Fibroblast of villous mesenchyme (primary cell): ENCODE measurements at regions not wholly inside any gene's neighbourhood (a gene's known extent, or its start where the extent isn't known, plus 50 kb on each side); places are given as distances from the start of the nearest gene placed in this dataset.

Source experiments
- DNase-seq: peaks from one replicate; pipeline ENCODE4 v3.0.0-alpha.2; 2010; ENCODE audit warnings: low read depth
- H3K4me3 ChIP-seq: 2 replicates; pipeline ENCODE4 v1.5.1; 2011; ENCODE audit warnings: low read depth, mild to moderate bottlenecking, low read length
- TF ChIP-seq, protein P1 (sequence below): IDR thresholded peaks from 2 replicates; pipeline ENCODE4 v1.5.1; 2012; ENCODE audit warnings: low read depth, mild to moderate bottlenecking, low read length; ENCODE audit not compliant: insufficient read depth

DNA sequence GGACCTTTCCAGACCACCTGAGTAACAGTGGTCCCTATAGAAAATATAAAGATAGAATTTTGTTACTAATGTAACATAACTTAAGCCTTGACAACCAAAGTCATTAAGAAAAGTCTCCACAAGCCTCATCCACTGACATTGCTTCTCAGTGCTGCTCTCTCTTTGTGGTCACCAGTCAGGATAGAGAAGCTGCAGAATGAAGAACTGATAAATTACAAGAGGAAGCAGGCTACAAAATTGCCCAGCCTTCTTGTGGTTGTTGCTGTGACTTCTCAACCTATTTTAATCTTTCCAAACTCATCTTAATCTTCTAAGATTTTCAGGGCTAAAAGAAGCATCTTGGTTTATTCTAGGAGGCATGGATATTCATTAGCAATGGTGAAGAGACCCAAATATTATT lies 343.8 kb downstream of the MZT1 start:
- TF ChIP-seq, protein P1, sequence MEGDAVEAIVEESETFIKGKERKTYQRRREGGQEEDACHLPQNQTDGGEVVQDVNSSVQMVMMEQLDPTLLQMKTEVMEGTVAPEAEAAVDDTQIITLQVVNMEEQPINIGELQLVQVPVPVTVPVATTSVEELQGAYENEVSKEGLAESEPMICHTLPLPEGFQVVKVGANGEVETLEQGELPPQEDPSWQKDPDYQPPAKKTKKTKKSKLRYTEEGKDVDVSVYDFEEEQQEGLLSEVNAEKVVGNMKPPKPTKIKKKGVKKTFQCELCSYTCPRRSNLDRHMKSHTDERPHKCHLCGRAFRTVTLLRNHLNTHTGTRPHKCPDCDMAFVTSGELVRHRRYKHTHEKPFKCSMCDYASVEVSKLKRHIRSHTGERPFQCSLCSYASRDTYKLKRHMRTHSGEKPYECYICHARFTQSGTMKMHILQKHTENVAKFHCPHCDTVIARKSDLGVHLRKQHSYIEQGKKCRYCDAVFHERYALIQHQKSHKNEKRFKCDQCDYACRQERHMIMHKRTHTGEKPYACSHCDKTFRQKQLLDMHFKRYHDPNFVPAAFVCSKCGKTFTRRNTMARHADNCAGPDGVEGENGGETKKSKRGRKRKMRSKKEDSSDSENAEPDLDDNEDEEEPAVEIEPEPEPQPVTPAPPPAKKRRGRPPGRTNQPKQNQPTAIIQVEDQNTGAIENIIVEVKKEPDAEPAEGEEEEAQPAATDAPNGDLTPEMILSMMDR, result no peak
- no peak for DNase-seq

DNA sequence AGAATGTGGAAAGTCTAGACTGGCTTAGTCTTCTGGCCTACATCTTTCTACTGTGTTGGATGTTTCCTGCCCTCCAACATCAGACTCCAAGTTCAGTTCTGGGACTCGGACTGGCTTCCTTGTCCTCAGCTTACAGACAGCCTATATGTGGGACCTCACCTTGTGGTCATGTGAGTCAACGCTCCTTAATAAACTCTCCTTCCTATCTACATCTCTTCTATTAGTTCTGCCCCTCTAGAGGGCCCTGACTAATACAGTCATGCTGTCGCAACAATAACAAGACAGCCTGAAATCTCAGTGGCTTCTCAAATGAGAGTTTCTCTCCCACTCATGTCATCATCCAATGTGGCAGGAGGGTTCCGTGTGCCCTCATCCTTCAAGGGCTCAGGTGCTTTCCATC lies 347.8 kb downstream of the MZT1 start:
- TF ChIP-seq, protein P1, result no peak
- no peak overlapping the region for H3K4me3 ChIP-seq
- no peak for DNase-seq

More for the DNA sequence above, 343.8 kb downstream of the MZT1 start:
- H3K4me3 ChIP-seq, result no peak overlapping the region

DNA sequence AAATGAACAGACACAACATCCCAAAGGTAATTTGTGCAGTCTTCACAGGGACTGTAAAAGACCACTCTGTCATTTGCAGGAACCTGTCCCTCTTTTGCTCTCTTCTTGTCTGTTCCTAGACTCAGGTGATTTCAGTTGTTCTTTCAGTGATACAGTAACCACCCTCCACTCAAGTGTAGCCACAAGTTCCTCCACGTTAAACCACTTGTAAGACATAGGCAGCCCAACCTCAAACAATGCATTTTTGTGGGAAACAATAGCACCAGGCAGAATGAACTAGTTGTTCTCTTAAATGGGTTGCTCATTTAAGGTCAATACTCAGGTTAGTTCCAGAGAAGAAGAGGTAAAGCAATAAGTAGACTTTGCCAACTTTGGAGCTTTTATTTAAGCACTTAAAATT lies 359.4 kb downstream of the MZT1 start:
- H3K4me3 ChIP-seq, result no peak overlapping the region
- TF ChIP-seq, protein P1, result no peak
- DNase-seq, result no peak

DNA sequence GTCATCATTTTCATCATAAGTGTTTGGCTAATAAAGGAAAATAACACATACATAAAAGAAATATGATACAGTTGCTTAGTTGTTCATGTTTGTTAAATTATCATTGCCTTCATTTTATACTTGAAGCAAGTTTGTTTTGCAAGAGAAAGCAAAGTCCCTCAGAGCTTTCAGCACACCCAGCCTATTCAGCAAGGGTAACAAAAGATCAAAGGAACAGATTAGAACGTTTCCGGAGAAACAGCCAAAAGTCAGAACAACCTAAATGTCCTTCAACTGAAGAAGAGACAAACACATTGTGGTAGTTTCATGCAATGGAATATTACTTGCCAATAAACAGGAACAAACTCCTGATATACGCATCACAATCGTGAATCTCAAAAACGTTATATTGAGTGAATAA lies 380.7 kb downstream of the MZT1 start:
- H3K4me3 ChIP-seq, result no peak overlapping the region
- no peak for DNase-seq
- TF ChIP-seq, protein P1, result no peak

DNA sequence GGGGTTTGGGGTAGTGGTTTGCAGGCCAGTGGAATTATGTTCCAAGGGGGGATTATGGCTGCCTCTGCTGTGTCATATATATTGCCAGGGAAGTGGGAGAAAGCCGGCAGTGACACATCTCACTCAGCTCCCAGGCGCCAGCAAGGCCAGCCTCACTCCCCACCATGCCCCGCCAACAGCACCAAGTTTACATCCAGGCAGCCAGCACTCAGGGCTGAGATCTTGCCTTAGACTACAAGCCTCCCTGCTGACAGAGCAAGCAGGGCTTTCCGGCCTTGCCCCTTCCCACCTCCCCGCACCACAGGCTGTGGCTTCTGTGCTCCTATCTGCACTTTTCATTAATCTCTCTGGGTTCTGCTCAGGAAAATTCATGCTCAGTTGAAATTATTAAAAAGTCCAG lies 385.1 kb downstream of the MZT1 start:
- TF ChIP-seq, protein P1, result no peak
- DNase-seq, result no peak
- H3K4me3 ChIP-seq, result no peak overlapping the region

DNA sequence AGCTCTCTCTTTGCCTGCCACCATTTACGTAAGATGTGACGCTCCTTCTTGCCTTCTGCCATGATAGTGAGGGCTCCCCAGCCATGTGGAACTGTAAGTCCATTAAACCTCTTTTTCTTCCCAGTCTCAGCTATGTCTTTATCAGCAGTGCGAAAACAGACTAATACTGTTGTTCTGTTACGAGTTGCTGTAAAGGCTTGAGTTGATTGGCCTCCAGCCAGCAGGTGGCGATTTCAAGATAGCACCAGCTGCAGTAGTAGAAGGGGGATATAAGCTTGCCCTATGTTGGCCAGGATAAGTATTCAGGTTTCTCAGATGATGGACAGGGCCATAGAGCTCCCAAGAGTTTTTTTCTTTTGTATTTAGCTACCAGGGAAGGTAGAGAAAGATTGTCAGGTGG lies 385.5 kb downstream of the MZT1 start:
- DNase-seq, result no peak
- H3K4me3 ChIP-seq, result no peak overlapping the region
- TF ChIP-seq, protein P1, result no peak

DNA sequence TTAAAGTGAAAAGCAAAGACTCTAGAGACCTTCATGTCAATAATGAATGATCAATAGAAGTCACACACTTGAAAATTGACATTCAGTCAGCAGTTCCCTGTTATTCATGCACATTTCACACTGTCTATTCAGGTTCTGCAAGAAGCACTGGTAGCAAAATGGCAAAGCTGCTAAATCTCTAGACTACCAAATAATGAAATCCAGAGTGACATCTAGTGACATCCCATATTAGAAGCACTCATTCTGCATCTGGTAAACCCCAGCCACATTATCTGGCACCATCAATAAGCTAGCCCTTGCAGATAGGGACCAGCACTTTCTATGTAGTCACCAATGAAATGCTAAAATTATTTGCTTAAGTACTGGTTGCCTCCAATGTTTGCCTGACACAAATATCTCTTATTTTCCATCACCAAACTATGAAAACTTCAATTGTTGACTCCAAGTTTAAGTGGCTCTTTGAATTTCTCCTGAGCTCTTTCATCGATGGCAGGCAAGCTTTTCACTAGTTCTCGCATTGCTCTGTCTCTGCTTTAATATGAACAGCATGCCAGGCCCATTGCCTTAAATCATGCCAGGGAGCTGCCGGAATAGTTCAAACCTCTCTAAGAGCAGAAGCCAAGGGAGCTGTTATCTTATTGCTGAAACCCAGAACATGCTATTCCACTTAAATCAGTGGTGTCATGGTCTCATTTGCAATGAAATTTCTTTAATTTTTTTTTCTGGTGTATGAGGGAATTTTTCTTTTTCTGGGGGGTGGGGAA lies 409.9 kb downstream of the MZT1 start:
- DNase-seq, result no peak
- H3K4me3 ChIP-seq, result no peak overlapping the region
- TF ChIP-seq, protein P1, result no peak
